SK-N-SH (cell line): ENCODE measurements at regions not wholly inside any gene's neighbourhood (a gene's known extent, or its start where the extent isn't known, plus 50 kb on each side); places are given as distances from the start of the nearest gene placed in this dataset.

Experiments used
- CTCF ChIA-PET: fragments of 300-600, 350-600 bp; formaldehyde crosslinking; extraction: SDS; loops from one replicate; lab custom pipeline; 2021; lab: Yijun Ruan, JAX
- POLR2A ChIA-PET: fragments of 350-600 bp; sonication (Branson Sonifier 250); formaldehyde crosslinking; extraction: SDS; loops from one replicate; lab custom pipeline; 2020; ENCODE audit warnings: antibody characterized with exemption, inconsistent platforms; lab: Yijun Ruan, JAX
- DNase-seq: peaks from one replicate; pipeline ENCODE4 v3.0.0; 2012
- H2AFZ ChIP-seq: fragments of 200-600 bp; sonication (generic); 2 replicates; pipeline ENCODE4 v1.8.1; 2016; ENCODE audit warnings: antibody characterized with exemption, mild to moderate bottlenecking, low read depth
- H3F3A ChIP-seq: fragments of 200-600 bp; sonication (generic); replicated peaks from 2 replicates; pipeline ENCODE3; 2016; ENCODE audit warnings: antibody characterized with exemption, mild to moderate bottlenecking; ENCODE audit not compliant: insufficient read depth
- H3K27ac ChIP-seq, 2 experiments: fragments of 200-500 bp in 1 of 2; fragments of 200-600 bp in 1 of 2; sonication (Bioruptor generic) in 1 of 2; sonication (generic), shearing (Covaris generic) in 1 of 2; 2 replicates each; pipeline versions ENCODE4 v1.5.1 to v1.6.1; 2014 to 2016; ENCODE audit warnings: low read depth in 2 of 2, inconsistent platforms in 1 of 2, low read length in 1 of 2, mild to moderate bottlenecking in 1 of 2, mixed read lengths in 1 of 2
- H3K27me3 ChIP-seq: fragments of 200-600 bp; sonication (generic), shearing (Covaris generic); 2 replicates; pipeline ENCODE4 v1.6.1; 2016; ENCODE audit warnings: mixed run types; ENCODE audit not compliant: insufficient read depth
- H3K36me3 ChIP-seq, 2 experiments: fragments of 200-500 bp in 1 of 2; fragments of 200-600 bp in 1 of 2; sonication (Bioruptor generic) in 1 of 2; sonication (generic) in 1 of 2; replicated peaks in 1 of 2; 2 replicates each; pipeline versions ENCODE3 to v1.5.1; 2014 to 2016; ENCODE audit warnings: low read length in 1 of 2, mild to moderate bottlenecking in 1 of 2; ENCODE audit not compliant: insufficient read depth in 2 of 2, control insufficient read depth in 1 of 2
- H3K4me1 ChIP-seq, 2 experiments: fragments of 200-500 bp in 1 of 2; fragments of 200-600 bp in 1 of 2; sonication (Bioruptor generic) in 1 of 2; sonication (generic), shearing (Covaris generic) in 1 of 2; 2 replicates each; pipeline versions ENCODE4 v1.5.1 to v1.6.1; 2014 to 2016; ENCODE audit warnings: low read depth in 1 of 2, low read length in 1 of 2, mixed run types in 1 of 2; ENCODE audit not compliant: insufficient read depth in 2 of 2, control insufficient read depth in 1 of 2
- H3K4me2 ChIP-seq: fragments of 200-600 bp; sonication (generic), shearing (Covaris generic); 2 replicates; pipeline ENCODE4 v1.6.1; 2017; ENCODE audit warnings: mixed run types
- H3K4me3 ChIP-seq, 2 experiments: fragments of 200-500 bp in 1 of 2; fragments of 200-600 bp in 1 of 2; sonication (Bioruptor generic) in 1 of 2; sonication (generic), shearing (Covaris generic) in 1 of 2; 2 replicates each; pipeline versions ENCODE4 v1.5.1 to v1.8.1; 2014 to 2016; ENCODE audit warnings: low read depth in 2 of 2, inconsistent platforms in 1 of 2, low read length in 1 of 2, mild to moderate bottlenecking in 1 of 2, mixed read lengths in 1 of 2, moderate library complexity in 1 of 2
- H3K79me2 ChIP-seq: fragments of 200-600 bp; sonication (generic); 2 replicates; pipeline ENCODE4 v1.8.1; 2017; ENCODE audit warnings: mild to moderate bottlenecking; ENCODE audit not compliant: insufficient read depth
- H3K9ac ChIP-seq: fragments of 200-600 bp; sonication (generic); 2 replicates; pipeline ENCODE4 v1.6.1; 2017; ENCODE audit warnings: mixed run types
- H3K9me2 ChIP-seq: fragments of 200-600 bp; sonication (generic); 2 replicates; pipeline ENCODE4 v1.6.1; 2017; ENCODE audit warnings: mixed run types
- H3K9me3 ChIP-seq: fragments of 200-600 bp; sonication (generic); 2 replicates; pipeline ENCODE4 v1.6.1; 2017; ENCODE audit warnings: mixed run types, mild to moderate bottlenecking, moderate library complexity
- H4K20me1 ChIP-seq: fragments of 200-600 bp; sonication (generic); 2 replicates; pipeline ENCODE4 v1.6.1; 2017; ENCODE audit warnings: mild to moderate bottlenecking, mixed run types; ENCODE audit not compliant: insufficient read depth
- CHD2 ChIP-seq: fragments of 150-350 bp; IDR thresholded peaks from 2 replicates; pipeline ENCODE4 v1.6.1; 2018; ENCODE audit warnings: low read length; ENCODE audit not compliant: partially characterized antibody
- ELF1 ChIP-seq: IDR thresholded peaks from 2 replicates; pipeline ENCODE4 v1.4.0; 2012
- FOSL2 ChIP-seq: IDR thresholded peaks from 2 replicates; pipeline ENCODE4 v1.4.0; 2012; ENCODE audit warnings: low read depth, mild to moderate bottlenecking, moderate library complexity, borderline replicate concordance
- FOXJ3 ChIP-seq: sonication (generic); formaldehyde crosslinking; IDR thresholded peaks from 2 replicates; pipeline ENCODE4 v1.5.1; 2020; ENCODE audit warnings: mild to moderate bottlenecking, missing genetic modification reagents
- FOXM1 ChIP-seq: IDR thresholded peaks from 2 replicates; pipeline ENCODE4 v1.4.0; 2012; ENCODE audit warnings: low read depth, mild to moderate bottlenecking
- GABPA ChIP-seq: IDR thresholded peaks from 2 replicates; pipeline ENCODE4 v1.4.0; 2012; ENCODE audit warnings: low read depth, mild to moderate bottlenecking
- JUND ChIP-seq: IDR thresholded peaks from 2 replicates; pipeline ENCODE4 v1.4.0; 2012
- MEF2A ChIP-seq: IDR thresholded peaks from 2 replicates; pipeline ENCODE4 v1.4.0; 2012; ENCODE audit warnings: low read depth, borderline replicate concordance
- MXI1 ChIP-seq: IDR thresholded peaks from 2 replicates; pipeline ENCODE4 v1.6.1; 2012; ENCODE audit warnings: mild to moderate bottlenecking, low read depth, low read length, improper control_type of control experiment
- NRF1 ChIP-seq: IDR thresholded peaks from 2 replicates; pipeline ENCODE4 v1.6.1; 2012; ENCODE audit warnings: low read depth, mild to moderate bottlenecking, low read length
- POLR2AphosphoS5 ChIP-seq: IDR thresholded peaks from 2 replicates; pipeline ENCODE4 v1.6.1; 2012; ENCODE audit warnings: low read depth, low read length
- RAD21 ChIP-seq: IDR thresholded peaks from 2 replicates; pipeline ENCODE4 v1.6.1; 2012; ENCODE audit warnings: mild to moderate bottlenecking, low read length
- RFX5 ChIP-seq: IDR thresholded peaks from 2 replicates; pipeline ENCODE4 v1.6.1; 2012; ENCODE audit warnings: mild to moderate bottlenecking, improper control_type of control experiment, low read length
- RXRA ChIP-seq: IDR thresholded peaks from 2 replicates; pipeline ENCODE4 v1.4.0; 2012; ENCODE audit warnings: low read depth, mild to moderate bottlenecking, borderline replicate concordance
- TAF1 ChIP-seq: IDR thresholded peaks from 2 replicates; pipeline ENCODE4 v1.6.1; 2012; ENCODE audit warnings: low read depth, mild to moderate bottlenecking, low read length, moderate library complexity, borderline replicate concordance
- WGBS: methylation state at CpG from one replicate; pipeline ENCODE4 v1.1.6; 2017; ENCODE audit warnings: low lambda C conversion rate; 5-methylcytosine and 5-hydroxymethylcytosine counted together
- TF ChIP-seq, protein P1 (sequence below): IDR thresholded peaks from 2 replicates; pipeline ENCODE4 v1.4.0; 2012; ENCODE audit warnings: low read depth, borderline replicate concordance
- TF ChIP-seq, protein P2 (sequence below): IDR thresholded peaks from 2 replicates; pipeline ENCODE4 v1.6.1; 2012; ENCODE audit warnings: mild to moderate bottlenecking, low read depth, low read length, moderate library complexity
- TF ChIP-seq, protein P3 (sequence below): IDR thresholded peaks from 2 replicates; pipeline ENCODE4 v1.4.0; 2012; ENCODE audit warnings: low read depth
- TF ChIP-seq, protein P4 (sequence below): fragments of 150-350 bp; IDR thresholded peaks from 2 replicates; pipeline ENCODE4 v1.6.1; 2017; ENCODE audit warnings: antibody characterized with exemption, low read length, low read depth, borderline replicate concordance
- TF ChIP-seq, protein P5 (sequence below): fragments of 200-600 bp; sonication (generic); IDR thresholded peaks from 2 replicates; pipeline ENCODE4 v1.6.1; 2017; ENCODE audit warnings: antibody characterized with exemption, mild to moderate bottlenecking, moderate library complexity

DNA sequence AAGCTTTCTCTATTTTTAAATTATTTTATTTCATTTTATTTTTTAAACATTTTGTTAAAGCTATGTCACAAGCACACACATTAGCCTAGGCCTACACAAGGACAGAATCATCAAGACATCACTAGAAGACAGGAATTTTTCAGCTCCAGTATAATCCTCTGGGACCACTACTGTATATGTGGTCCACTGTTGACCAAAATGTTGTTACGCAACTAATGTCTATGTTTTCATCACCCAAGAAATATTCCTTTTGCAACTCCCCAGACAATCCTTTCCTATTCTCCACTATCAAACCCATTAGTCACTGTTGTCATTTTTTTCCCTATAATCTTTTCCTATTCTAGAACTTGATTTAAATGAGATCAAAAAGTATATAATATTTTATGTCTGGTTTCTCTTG, 2371.7 kb upstream of the C9orf72 start (continued):
- TF ChIP-seq, protein P1, sequence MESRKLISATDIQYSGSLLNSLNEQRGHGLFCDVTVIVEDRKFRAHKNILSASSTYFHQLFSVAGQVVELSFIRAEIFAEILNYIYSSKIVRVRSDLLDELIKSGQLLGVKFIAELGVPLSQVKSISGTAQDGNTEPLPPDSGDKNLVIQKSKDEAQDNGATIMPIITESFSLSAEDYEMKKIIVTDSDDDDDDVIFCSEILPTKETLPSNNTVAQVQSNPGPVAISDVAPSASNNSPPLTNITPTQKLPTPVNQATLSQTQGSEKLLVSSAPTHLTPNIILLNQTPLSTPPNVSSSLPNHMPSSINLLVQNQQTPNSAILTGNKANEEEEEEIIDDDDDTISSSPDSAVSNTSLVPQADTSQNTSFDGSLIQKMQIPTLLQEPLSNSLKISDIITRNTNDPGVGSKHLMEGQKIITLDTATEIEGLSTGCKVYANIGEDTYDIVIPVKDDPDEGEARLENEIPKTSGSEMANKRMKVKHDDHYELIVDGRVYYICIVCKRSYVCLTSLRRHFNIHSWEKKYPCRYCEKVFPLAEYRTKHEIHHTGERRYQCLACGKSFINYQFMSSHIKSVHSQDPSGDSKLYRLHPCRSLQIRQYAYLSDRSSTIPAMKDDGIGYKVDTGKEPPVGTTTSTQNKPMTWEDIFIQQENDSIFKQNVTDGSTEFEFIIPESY: no peak
- TF ChIP-seq, all 33 proteins: peak for 0

DNA sequence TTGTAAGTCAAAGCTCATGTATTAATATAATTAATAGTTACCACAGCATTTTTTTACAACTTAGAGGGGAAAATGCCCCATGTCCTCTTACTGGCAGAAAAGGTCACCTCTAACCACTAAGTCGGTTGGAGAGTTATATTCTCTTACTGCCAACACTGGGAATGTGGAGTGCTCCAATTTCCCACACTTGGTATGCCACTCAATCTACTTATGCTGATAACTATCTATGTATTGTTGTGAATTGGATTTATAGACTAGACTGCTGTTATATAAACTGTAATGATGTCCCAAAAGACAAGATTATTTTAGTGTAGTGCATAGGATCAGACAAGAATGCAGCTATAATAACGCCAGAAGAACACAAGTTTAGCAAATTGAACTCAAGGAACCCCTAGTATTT, 2385.2 kb upstream of the C9orf72 start:
- Histone ChIP-seq H3K27me3 (no peaks in the 10 kb centered on the region), H3K4me1 (no peaks in the 10 kb centered on the region; a peak in 1 of 4 replicates), H3K9ac (no peak overlapping the region), H3K36me3 (peaks cover 0 to 6% of the 10 kb centered on the region in 2 experiments), H3F3A (peaks cover 9% of the 10 kb centered on the region), H3K4me2 (no peak overlapping the region), H4K20me1 (no peaks in the 10 kb centered on the region), H3K9me2 (no peaks in the 10 kb centered on the region; the same call in 1 of the 2 replicates), H2AFZ (no peak overlapping the region), H3K4me3 (no peak overlapping the region), H3K9me3 (no peaks in the 10 kb centered on the region), H3K27ac (peak overlapping the region in 1 of 2 experiments; percentile 28; a peak in 2 of 4 replicates), H3K79me2 (no peaks in the 10 kb centered on the region)
- DNase-seq: no peak
- TF ChIP-seq RFX5: no peak
- TF ChIP-seq, protein P2, sequence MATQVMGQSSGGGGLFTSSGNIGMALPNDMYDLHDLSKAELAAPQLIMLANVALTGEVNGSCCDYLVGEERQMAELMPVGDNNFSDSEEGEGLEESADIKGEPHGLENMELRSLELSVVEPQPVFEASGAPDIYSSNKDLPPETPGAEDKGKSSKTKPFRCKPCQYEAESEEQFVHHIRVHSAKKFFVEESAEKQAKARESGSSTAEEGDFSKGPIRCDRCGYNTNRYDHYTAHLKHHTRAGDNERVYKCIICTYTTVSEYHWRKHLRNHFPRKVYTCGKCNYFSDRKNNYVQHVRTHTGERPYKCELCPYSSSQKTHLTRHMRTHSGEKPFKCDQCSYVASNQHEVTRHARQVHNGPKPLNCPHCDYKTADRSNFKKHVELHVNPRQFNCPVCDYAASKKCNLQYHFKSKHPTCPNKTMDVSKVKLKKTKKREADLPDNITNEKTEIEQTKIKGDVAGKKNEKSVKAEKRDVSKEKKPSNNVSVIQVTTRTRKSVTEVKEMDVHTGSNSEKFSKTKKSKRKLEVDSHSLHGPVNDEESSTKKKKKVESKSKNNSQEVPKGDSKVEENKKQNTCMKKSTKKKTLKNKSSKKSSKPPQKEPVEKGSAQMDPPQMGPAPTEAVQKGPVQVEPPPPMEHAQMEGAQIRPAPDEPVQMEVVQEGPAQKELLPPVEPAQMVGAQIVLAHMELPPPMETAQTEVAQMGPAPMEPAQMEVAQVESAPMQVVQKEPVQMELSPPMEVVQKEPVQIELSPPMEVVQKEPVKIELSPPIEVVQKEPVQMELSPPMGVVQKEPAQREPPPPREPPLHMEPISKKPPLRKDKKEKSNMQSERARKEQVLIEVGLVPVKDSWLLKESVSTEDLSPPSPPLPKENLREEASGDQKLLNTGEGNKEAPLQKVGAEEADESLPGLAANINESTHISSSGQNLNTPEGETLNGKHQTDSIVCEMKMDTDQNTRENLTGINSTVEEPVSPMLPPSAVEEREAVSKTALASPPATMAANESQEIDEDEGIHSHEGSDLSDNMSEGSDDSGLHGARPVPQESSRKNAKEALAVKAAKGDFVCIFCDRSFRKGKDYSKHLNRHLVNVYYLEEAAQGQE: no peak
- no peak for TF ChIP-seq RXRA
- no peak for TF ChIP-seq ELF1
- TF ChIP-seq, protein P1: no peak
- no peak for TF ChIP-seq GABPA
- TF ChIP-seq MEF2A: no peak
- TF ChIP-seq MXI1: no peak
- TF ChIP-seq FOSL2: no peak
- no peak for TF ChIP-seq TAF1
- no peak for TF ChIP-seq RAD21
- no peak for TF ChIP-seq NRF1
- TF ChIP-seq, protein P3, sequence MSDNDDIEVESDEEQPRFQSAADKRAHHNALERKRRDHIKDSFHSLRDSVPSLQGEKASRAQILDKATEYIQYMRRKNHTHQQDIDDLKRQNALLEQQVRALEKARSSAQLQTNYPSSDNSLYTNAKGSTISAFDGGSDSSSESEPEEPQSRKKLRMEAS: no peak
- TF ChIP-seq CHD2: no peak
- TF ChIP-seq, protein P4, sequence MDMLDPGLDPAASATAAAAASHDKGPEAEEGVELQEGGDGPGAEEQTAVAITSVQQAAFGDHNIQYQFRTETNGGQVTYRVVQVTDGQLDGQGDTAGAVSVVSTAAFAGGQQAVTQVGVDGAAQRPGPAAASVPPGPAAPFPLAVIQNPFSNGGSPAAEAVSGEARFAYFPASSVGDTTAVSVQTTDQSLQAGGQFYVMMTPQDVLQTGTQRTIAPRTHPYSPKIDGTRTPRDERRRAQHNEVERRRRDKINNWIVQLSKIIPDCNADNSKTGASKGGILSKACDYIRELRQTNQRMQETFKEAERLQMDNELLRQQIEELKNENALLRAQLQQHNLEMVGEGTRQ: no peak
- no peak for TF ChIP-seq POLR2AphosphoS5
- TF ChIP-seq JUND: no peak
- TF ChIP-seq, protein P5, sequence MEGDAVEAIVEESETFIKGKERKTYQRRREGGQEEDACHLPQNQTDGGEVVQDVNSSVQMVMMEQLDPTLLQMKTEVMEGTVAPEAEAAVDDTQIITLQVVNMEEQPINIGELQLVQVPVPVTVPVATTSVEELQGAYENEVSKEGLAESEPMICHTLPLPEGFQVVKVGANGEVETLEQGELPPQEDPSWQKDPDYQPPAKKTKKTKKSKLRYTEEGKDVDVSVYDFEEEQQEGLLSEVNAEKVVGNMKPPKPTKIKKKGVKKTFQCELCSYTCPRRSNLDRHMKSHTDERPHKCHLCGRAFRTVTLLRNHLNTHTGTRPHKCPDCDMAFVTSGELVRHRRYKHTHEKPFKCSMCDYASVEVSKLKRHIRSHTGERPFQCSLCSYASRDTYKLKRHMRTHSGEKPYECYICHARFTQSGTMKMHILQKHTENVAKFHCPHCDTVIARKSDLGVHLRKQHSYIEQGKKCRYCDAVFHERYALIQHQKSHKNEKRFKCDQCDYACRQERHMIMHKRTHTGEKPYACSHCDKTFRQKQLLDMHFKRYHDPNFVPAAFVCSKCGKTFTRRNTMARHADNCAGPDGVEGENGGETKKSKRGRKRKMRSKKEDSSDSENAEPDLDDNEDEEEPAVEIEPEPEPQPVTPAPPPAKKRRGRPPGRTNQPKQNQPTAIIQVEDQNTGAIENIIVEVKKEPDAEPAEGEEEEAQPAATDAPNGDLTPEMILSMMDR: no peak
- no peak for TF ChIP-seq FOXJ3 (CRISPR knock-in tag)
- no peak for TF ChIP-seq FOXM1
- ChIA-PET POLR2A (no interaction called here), CTCF (no interaction called here)
- 46% methylated on average over 2 of the region's 2 CpGs for WGBS
